ENCODE measurements at regions not wholly inside any gene's neighbourhood (a gene's known extent, or its start where the extent isn't known, plus 50 kb on each side); places are given as distances from the start of the nearest gene placed in this dataset.

DNA sequence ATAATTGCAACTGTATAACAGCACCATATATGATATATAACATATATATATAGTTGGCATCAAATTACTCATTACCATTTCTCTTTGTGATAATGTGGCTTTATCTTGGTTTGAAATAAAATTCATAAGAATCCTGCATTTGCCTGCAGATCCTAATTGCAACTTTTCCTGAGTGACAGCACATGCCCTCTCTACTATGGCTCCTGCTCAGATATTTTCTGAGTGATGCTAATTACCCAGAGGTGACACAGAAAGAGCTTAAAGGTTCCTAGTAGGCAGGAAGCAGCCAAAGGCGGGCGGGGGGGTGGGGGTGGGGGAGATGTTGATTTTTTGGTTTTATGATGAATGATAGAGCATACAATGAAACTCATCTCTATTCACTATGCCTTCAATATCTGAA, 370.6 kb downstream of the MFSD1 start:
- DNase-seq: no peak

DNA sequence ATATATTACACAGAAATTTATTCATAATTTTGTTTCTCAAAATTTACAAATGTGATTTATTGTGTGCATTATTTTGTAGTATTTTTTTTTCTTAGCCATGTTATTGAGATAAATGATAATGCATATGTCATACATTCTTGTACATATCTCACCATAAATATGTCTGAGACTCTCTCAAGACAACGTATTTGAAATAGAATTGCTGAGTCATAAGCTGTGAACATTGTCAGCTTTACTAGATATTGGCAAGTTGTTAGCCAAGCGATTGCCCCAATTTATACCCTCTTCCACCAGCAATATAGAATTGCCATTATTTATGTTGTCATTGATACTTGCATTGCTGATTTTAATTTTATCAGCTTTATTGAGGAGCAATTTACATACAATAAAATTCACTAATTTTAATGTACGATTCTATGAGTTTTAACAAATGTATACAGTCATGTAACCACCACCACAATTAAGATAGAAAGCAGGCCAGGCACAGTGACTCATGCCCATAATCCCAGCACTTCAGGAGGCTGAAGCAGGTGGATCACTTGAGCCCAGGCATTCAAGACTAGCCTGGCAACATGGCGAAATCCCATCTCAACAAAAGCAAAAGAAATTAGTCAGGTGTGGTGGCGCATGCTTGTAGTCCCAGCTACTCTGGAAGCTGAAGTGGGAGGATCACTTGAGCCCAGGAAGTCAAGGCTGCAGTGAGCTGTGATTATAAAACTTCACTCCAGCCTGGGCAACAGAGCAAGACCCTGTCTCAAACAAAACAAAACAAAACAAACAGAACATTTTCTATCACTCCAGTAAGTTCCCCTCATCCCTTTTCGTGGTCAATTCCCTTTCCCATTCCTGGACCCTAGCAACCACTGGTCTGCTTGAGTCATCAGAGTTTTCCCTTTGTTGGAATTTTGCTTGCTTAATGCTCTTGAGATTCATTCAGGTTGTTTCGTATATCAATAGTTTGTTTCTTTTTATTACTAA, 373.1 kb downstream of the MFSD1 start:
- no peak for DNase-seq

- peak; percentile 6 for DNase-seq
Measured at GRCh38 chr3:159178209-159178897, 376.5 kb downstream of the MFSD1 start.

DNA sequence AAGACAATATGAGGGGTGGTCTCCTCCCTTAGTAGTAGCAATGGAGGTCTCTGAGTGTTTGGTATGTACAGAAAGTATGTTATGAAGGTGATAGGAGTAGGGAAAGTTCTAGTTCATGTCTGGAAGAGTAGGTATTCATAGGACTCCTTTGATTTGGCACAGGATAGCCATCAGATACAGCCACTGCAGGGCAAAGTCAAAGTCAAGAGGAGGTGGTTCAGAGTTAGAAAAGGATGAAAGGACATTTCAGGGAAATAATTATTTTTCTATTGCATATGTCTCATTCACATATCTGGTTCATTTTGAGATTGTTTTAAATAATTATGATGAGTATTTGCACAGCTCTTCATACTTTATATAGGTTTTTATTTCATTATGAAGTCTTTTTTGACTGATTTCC, 381.1 kb downstream of the MFSD1 start:
- DNase-seq: no peak

- DNase-seq: no peak
Measured at GRCh38 chr3:159185443-159186050, 383.7 kb downstream of the MFSD1 start.

GRCh38 chr3:159186581-159186980, 384.7 kb downstream of the MFSD1 start:
- no peak for DNase-seq

- DNase-seq: no peak
Measured at GRCh38 chr3:159187232-159187631, 385.4 kb downstream of the MFSD1 start.

- no peak for DNase-seq
Measured at GRCh38 chr3:159187706-159188105, 385.9 kb downstream of the MFSD1 start.

DNA sequence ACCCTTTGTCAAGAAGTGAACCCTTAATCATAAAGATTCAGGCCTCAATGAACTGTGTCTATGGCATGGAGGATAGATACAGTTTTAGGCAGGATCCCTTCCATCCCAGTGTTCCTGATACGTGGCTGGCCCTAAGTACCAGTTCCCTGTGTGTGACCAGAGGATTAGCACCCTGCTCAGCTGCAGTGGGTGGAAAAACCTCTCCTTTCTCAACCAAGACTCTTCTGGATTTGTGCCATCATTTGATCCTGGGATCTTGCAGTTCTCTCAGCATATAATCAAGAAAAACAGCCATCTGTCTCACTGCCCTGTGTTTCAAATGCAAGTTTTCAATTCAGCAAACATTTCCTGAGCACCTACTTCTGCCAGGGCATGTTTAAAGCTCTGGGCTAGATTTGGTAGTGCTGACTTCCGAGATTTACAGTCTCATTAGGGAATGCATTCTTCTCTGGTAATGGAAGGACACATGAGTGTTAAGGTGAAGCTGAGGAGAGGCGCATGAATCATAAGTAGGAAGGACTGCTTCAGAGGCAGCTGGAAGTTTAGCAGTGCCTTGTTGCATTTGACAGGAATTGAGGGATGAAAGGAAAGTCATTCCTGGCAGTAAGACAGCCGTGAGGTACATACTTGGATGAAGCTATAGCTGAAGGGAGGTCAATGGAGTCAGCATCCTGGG, 388.3 kb downstream of the MFSD1 start:
- no peak for DNase-seq

DNA sequence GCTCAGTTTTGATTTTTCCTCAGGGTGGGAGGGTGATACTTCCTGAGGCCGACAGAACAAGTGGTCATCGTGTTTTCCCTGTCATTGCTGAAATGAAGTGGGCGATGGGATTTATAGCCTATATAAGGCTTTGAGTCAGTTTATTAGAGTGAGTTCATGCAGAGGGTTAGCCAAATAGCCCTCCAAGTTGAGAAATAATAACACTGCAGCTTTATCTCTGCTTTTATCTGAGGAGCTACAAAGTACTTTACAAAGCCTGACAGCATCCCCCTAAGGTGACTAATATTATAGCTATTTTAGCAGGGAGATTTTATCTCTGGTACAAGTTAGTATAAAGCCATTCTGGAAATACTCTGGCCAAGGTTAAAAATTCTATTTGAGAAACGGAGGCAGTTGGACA, 389.6 kb downstream of the MFSD1 start:
- no peak for DNase-seq

GRCh38 chr3:159196359-159196758, 394.5 kb downstream of the MFSD1 start:
- no peak for DNase-seq

GRCh38 chr3:159200176-159200575, 398.3 kb downstream of the MFSD1 start:
- no peak for DNase-seq

- DNase-seq: no peak
Measured at GRCh38 chr3:159208050-159208449, 406.2 kb downstream of the MFSD1 start.

GRCh38 chr3:159209459-159209858, 407.6 kb downstream of the MFSD1 start:
- no peak for DNase-seq

DNA sequence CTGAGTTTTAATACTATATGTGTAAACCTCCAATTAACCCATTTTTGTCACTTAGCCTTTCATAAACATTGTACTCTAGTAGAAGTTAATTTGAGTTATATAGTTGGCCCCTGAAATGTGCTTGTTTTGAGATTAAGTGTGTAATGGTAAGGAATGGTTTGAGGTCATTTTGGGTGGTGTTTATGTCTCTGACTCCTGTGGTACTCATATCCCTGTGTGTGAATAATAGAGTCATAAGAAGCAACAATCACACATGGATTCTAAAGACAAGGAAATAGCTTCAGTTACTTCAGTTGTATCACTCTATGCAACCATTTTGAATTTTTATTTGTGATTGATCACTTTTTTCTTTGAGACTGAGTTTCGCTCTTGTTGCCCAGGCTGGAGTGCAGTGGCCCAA, 408.5 kb downstream of the MFSD1 start:
- DNase-seq: no peak

- DNase-seq: no peak
Measured at GRCh38 chr3:159216311-159216710, 414.5 kb downstream of the MFSD1 start.

- no peak for DNase-seq
Measured at GRCh38 chr3:159219231-159219630, 417.4 kb downstream of the MFSD1 start.

DNA sequence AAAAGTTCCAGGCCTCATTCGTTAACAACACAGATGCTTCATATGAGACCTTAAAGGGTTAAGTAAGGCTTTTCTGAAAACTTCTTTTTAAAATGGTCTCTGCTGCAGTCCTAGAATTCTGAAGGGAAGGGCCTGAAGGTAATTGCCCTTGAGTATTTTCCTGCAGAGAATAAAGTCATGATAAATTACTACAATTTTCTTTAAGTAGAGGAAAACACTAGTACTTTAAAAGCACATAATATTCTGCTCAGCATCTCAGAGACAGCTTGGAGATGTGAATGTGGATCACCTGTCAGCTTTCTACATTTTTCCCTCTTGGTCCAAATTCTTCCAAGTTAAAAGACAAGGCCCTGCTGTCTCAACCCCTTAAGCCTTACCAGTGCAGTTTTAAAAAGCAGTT, 419.5 kb downstream of the MFSD1 start:
- no peak for DNase-seq

DNA sequence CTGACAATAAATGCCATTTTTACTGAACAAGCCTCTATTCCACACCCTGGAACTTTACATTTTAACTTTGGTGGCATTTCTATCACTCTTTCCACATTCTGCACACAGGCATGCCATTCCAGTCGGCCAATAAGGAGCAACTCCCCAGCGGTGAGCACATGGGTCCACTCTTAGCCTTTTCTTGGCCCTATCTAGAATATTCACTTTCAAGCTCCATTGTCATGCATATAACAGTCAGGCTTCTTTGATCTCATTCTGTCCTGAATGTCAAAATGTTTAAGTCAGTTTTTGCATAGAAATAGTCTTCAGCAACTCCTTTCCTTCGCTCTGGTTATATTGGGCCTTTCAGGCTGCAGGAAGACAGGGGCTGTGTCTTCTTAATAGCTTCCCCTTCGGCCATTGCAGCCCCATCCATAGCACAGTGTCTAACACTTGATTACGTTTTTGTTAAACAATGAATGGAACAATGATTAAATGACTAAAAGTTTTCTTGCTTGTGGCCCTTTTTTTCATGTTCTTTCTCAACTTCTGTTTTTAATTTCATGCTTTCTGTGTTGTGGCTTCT, 427.3 kb downstream of the MFSD1 start:
- DNase-seq: no peak

- DNase-seq: no peak
Measured at GRCh38 chr3:159232966-159233365, 431.1 kb downstream of the MFSD1 start.

DNA sequence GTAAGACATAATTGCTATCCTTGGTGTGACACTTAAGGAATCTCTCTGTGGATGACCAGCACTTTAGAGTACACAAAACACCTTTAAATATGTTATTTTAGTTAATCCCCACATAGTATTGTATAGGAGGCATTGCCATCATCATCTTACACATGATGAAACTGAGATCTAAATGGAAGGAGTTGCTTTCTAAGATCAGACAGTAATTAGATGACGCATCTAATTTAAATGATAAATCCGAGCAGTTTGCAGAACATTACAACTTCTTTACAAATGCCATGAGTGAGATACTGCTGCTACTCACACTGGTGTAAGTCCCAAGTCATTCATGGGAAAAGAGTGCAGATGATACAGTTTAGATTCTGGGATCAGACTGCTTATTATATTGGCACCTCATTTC, 431.9 kb downstream of the MFSD1 start:
- no peak for DNase-seq

DNA sequence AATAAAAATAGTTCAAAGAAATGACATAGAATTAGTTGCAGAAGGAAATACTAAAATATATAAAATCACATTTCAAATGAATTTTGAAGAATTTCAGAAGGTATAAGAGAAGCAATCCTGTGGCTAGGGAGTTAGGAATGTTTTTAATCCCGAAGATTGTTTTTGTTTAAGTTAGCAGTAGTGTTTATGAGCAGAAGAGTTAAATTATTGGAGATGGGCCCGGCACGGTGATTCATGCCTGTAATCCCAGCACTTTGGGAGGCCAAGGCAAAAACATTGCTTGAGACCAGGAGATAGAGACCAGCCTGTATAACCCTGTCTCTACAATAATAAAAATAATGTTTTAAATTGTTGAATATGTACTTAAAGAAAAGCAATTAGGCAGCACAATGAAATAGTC, 432.5 kb downstream of the MFSD1 start:
- no peak for DNase-seq

DNA sequence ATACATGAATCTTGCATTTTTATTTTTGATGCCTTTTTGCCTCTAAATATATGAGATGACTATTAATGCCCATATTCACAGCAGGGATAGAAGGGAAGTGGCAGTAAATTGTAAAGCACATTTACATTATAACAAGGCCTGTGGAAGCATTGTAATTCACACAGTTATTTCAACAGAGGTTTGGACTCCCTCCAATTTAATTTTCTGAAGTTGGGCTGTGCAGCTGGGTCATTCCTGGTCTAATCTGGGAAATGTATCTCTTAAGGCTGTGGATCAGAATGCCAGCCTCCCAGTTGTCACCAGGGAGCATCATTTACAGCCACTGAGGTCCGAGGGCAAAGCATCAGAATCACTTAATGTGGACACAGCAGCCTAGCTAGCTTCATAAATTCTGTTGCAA, 434.5 kb downstream of the MFSD1 start:
- peak; percentile 24 for DNase-seq

Data from eye (tissue), 1 donor.